ENCODE measurements at regions not wholly inside any gene's neighbourhood (a gene's known extent, or its start where the extent isn't known, plus 50 kb on each side); places are given as distances from the start of the nearest gene placed in this dataset.

DNA sequence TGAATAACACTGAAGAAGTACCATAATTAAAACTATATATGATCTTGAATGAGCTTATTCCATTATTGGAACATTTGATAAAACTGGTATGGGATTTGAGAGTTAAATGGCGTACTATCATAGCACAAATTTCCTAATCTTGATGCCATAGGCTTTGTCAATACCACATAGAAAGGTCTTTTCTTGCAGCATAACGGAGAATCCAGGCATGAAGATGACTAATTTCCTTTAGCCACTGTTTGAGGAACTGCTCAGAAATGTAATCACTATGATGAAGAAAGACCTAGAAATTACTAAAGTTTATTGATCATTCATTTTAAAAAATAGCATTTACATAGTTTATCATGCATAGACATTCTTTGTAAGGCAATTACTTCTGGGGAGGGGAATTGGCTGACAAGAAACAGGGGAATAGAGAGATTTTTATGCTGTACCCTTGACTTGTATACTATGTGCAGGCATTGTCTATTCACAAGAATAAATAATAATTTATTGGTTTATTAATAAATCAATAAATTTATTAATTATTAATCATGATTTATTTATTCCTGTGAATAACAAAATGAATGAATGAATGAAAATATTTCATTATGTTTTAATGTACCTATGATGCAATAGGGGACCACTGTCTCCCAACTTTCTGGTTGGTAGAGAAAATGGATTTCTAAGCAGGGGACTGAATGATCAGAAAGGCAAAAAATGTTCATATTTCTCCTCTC, 2676.6 kb downstream of the PCDH9 start:
- ATAC-seq (no peak), DNase-seq (ENCODE audit: low read depth, low spot score) (no peak), FAIRE-seq (no peak)
- no peaks in the 10 kb centered on the region for H3K27me3 ChIP-seq (replicated peaks in 1 of 2; ENCODE audit: control insufficient read depth in 2 of 2, insufficient read depth in 2 of 2, low read length in 1 of 2)
- intact Hi-C loops (cut with micrococcal nuclease; ENCODE audit: unreplicated experiment): no loop called here
- H3K4me3 ChIP-seq: no peak overlapping the region
- in situ Hi-C loops (cut with MboI): no loop called here
- no peaks in the 10 kb centered on the region for H3K4me1 ChIP-seq (ENCODE audit: control insufficient read depth, insufficient read depth, low read length)
- WGBS (ENCODE audit: insufficient coverage, insufficient replicate concordance, low lambda C conversion rate, missing lambda C conversion rate): 3% methylated on average over 2 of the region's 2 CpGs
- H2AFZ ChIP-seq (ENCODE audit: control insufficient read depth, low read depth, low read length): no peak overlapping the region
- ChIA-PET CTCF (interaction anchor here (1.0 kb wide), 1 partner anchor 81 kb away, joined by 3 read pairs; no protein-coding TSS in a partner anchor), RAD21 (ENCODE audit: unreplicated experiment) (no interaction called here), POLR2A (no interaction called here), SMC1A (ENCODE audit: uncharacterized antibody, unreplicated experiment) (no interaction called here)
- no peak for TF ChIP-seq TAF1 (IDR thresholded peaks at IDR 0.05; ENCODE audit: borderline replicate concordance, low read depth, low read length)
- TF ChIP-seq, protein P1, sequence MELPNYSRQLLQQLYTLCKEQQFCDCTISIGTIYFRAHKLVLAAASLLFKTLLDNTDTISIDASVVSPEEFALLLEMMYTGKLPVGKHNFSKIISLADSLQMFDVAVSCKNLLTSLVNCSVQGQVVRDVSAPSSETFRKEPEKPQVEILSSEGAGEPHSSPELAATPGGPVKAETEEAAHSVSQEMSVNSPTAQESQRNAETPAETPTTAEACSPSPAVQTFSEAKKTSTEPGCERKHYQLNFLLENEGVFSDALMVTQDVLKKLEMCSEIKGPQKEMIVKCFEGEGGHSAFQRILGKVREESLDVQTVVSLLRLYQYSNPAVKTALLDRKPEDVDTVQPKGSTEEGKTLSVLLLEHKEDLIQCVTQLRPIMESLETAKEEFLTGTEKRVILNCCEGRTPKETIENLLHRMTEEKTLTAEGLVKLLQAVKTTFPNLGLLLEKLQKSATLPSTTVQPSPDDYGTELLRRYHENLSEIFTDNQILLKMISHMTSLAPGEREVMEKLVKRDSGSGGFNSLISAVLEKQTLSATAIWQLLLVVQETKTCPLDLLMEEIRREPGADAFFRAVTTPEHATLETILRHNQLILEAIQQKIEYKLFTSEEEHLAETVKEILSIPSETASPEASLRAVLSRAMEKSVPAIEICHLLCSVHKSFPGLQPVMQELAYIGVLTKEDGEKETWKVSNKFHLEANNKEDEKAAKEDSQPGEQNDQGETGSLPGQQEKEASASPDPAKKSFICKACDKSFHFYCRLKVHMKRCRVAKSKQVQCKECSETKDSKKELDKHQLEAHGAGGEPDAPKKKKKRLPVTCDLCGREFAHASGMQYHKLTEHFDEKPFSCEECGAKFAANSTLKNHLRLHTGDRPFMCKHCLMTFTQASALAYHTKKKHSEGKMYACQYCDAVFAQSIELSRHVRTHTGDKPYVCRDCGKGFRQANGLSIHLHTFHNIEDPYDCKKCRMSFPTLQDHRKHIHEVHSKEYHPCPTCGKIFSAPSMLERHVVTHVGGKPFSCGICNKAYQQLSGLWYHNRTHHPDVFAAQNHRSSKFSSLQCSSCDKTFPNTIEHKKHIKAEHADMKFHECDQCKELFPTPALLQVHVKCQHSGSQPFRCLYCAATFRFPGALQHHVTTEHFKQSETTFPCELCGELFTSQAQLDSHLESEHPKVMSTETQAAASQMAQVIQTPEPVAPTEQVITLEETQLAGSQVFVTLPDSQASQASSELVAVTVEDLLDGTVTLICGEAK (IDR thresholded peaks at IDR 0.05; ENCODE audit: borderline replicate concordance): no peak
- TF ChIP-seq CREM (IDR thresholded peaks at IDR 0.05; ENCODE audit: low read depth): no peak
- no peaks in the 10 kb centered on the region for H3K36me3 ChIP-seq (ENCODE audit: control insufficient read depth in 2 of 2, insufficient read depth in 2 of 2, low read length in 1 of 2)
- H3K4me2 ChIP-seq (ENCODE audit: control insufficient read depth, insufficient read depth): no peak overlapping the region
- no peaks in the 10 kb centered on the region for H4K20me1 ChIP-seq (ENCODE audit: control insufficient read depth, insufficient read depth)
- H3K27ac ChIP-seq (ENCODE audit: control insufficient read depth, insufficient read depth): no peak overlapping the region
- no peaks in the 10 kb centered on the region for H3K79me2 ChIP-seq (ENCODE audit: control insufficient read depth, insufficient read depth, low read length)
- no TSS peak for BruUV-seq (replicated peaks)
- H3K9ac ChIP-seq (ENCODE audit: control insufficient read depth, insufficient read depth, low read length): no peak overlapping the region
- no peaks in the 10 kb centered on the region for H3K9me3 ChIP-seq (replicated peaks; ENCODE audit: control insufficient read depth, insufficient read depth, low read length)
